A673 (cell line): ENCODE measurements at regions not wholly inside any gene's neighbourhood (a gene's known extent, or its start where the extent isn't known, plus 50 kb on each side); places are given as distances from the start of the nearest gene placed in this dataset.

Source experiments
- BruUV-seq: library from RNA; stranded (reverse); fragments of 400-500 nt; replicated peaks from 2 replicates; lab custom pipeline; 2021; lab: Mats Ljungman, UMichigan
- CTCF ChIA-PET: fragments of 300-600 bp; sonication (Branson Sonifier 250); formaldehyde crosslinking; loops from one replicate; lab custom pipeline; 2022; ENCODE audit warnings: antibody characterized with exemption; lab: Charles Lee
- POLR2A ChIA-PET: fragments of 300-600 bp; sonication (Branson Sonifier 250); formaldehyde crosslinking; loops from one replicate; lab custom pipeline; 2022; ENCODE audit warnings: antibody characterized with exemption; ENCODE audit not compliant: low non-redundant PET; lab: Charles Lee
- DNase-seq: peaks from one replicate; pipeline ENCODE4 v3.0.0-alpha.2; 2015; ENCODE audit warnings: low spot score
- H3K27ac ChIP-seq: fragments of 200-600 bp; sonication (generic); 2 replicates; pipeline ENCODE4 v1.5.1; 2016; ENCODE audit warnings: mixed run types, low read depth, mild to moderate bottlenecking, mixed read lengths, antibody characterized with exemption, low read length; ENCODE audit not compliant: poor library complexity, severe bottlenecking
- H3K27me3 ChIP-seq: fragments of 200-600 bp; sonication (generic); replicated peaks from 2 replicates; pipeline ENCODE4 v1.6.1; 2017; ENCODE audit warnings: mixed run types, low read depth, mild to moderate bottlenecking, mixed read lengths, antibody characterized with exemption, low read length; ENCODE audit not compliant: insufficient read depth, poor library complexity
- H3K36me3 ChIP-seq: fragments of 200-600 bp; sonication (generic); 2 replicates; pipeline ENCODE4 v1.6.1; 2016; ENCODE audit warnings: mixed run types, mild to moderate bottlenecking, mixed read lengths, antibody characterized with exemption, low read length; ENCODE audit not compliant: insufficient read depth, poor library complexity, severe bottlenecking
- H3K4me1 ChIP-seq: fragments of 200-600 bp; sonication (generic); 2 replicates; pipeline ENCODE4 v1.6.1; 2017; ENCODE audit warnings: mixed run types, mild to moderate bottlenecking, mixed read lengths, antibody characterized with exemption, low read length; ENCODE audit not compliant: insufficient read depth, poor library complexity, severe bottlenecking
- H3K4me3 ChIP-seq: fragments of 200-600 bp; sonication (generic); 2 replicates; pipeline ENCODE4 v1.5.1; 2016; ENCODE audit warnings: low read depth, mixed run types, mild to moderate bottlenecking, mixed read lengths, low read length; ENCODE audit not compliant: poor library complexity, severe bottlenecking
- H3K9me3 ChIP-seq: fragments of 200-600 bp; sonication (generic); 2 replicates; pipeline ENCODE4 v1.6.1; 2016; ENCODE audit warnings: mixed run types, low read depth, mild to moderate bottlenecking, mixed read lengths, antibody characterized with exemption, low read length; ENCODE audit not compliant: poor library complexity, severe bottlenecking
- EZH2 ChIP-seq: fragments of 200-600 bp; sonication (generic); IDR thresholded peaks from 2 replicates; pipeline ENCODE4 v1.6.1; 2017; ENCODE audit warnings: borderline replicate concordance, low read depth, mild to moderate bottlenecking, mixed read lengths, antibody characterized with exemption, low read length; ENCODE audit not compliant: poor library complexity, severe bottlenecking
- intact Hi-C: fragments of 100-400 bp; cut with micrococcal nuclease; formaldehyde crosslinking; loops from one replicate; pipeline ENCODE4 v1.10.0; 2022; ENCODE audit not compliant: unreplicated experiment
- TF ChIP-seq, protein P1 (sequence below): fragments of 300-800, 200-600 bp; sonication (generic); conservative IDR thresholded peaks from 2 replicates; pipeline ENCODE4 v1.5.1; 2017; ENCODE audit warnings: low read depth, mild to moderate bottlenecking, antibody characterized with exemption, low read length, moderate library complexity, mixed read lengths

DNA sequence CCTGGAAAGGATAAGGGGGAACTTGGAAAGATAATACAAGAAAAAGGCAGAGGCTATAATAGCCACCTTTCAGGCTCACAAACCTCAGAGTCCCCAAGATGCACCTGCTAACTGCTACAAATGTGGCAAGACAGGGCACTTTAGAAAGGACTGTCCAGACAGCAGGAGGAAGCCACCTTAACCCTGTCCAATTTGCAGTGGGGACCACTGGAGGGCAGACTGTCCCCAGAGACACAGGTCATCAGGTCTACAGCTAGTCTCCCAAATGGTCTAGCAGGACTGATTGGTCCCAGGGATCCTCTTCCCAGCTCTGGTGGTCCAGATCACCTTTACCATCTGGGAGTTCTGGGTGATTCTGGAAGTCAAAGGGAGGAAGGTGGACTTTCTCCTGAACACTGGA lies 882.5 kb upstream of the GBE1 start:
- TF ChIP-seq EZH2: no peak
- TF ChIP-seq, protein P1, sequence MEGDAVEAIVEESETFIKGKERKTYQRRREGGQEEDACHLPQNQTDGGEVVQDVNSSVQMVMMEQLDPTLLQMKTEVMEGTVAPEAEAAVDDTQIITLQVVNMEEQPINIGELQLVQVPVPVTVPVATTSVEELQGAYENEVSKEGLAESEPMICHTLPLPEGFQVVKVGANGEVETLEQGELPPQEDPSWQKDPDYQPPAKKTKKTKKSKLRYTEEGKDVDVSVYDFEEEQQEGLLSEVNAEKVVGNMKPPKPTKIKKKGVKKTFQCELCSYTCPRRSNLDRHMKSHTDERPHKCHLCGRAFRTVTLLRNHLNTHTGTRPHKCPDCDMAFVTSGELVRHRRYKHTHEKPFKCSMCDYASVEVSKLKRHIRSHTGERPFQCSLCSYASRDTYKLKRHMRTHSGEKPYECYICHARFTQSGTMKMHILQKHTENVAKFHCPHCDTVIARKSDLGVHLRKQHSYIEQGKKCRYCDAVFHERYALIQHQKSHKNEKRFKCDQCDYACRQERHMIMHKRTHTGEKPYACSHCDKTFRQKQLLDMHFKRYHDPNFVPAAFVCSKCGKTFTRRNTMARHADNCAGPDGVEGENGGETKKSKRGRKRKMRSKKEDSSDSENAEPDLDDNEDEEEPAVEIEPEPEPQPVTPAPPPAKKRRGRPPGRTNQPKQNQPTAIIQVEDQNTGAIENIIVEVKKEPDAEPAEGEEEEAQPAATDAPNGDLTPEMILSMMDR: no peak
- BruUV-seq: no TSS peak
- CTCF ChIA-PET: no interaction called here
- H3K36me3 ChIP-seq: no peaks in the 10 kb centered on the region
- no peak overlapping the region for H3K4me3 ChIP-seq
- no peaks in the 10 kb centered on the region for H3K4me1 ChIP-seq
- peaks cover 17% of the 10 kb centered on the region for H3K9me3 ChIP-seq
- intact Hi-C loops: no loop called here
- POLR2A ChIA-PET: no interaction called here
- H3K27me3 ChIP-seq: no peaks in the 10 kb centered on the region
- no peak for DNase-seq
- no peak overlapping the region for H3K27ac ChIP-seq

DNA sequence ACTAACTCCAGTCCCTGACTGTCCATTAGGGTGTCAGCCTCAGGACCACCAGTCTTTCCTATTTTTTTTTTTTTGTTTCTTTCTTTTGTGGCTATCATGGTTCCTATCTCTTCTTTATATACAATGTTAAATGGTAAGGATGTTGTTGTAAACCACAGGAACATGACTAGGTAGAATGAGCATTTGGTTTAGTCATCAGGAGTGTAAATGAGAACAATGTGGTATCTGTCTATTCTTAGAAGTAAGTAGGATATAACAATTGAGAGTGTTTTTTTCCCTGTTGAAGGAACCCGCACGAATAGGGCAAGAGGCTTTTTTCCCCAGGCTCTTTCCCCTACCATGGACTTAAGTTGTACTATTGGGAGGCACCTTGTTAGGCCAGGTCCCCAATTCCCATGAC lies 880.3 kb upstream of the GBE1 start:
- Histone ChIP-seq H3K27ac (no peak overlapping the region), H3K4me3 (no peak overlapping the region), H3K36me3 (no peaks in the 10 kb centered on the region), H3K9me3 (peaks cover 17% of the 10 kb centered on the region), H3K27me3 (no peaks in the 10 kb centered on the region), H3K4me1 (no peaks in the 10 kb centered on the region)
- TF ChIP-seq, protein P1: no peak
- TF ChIP-seq EZH2: no peak
- CTCF ChIA-PET: no interaction called here
- DNase-seq: no peak
- intact Hi-C loops: no loop called here
- no TSS peak for BruUV-seq
- POLR2A ChIA-PET: no interaction called here

DNA sequence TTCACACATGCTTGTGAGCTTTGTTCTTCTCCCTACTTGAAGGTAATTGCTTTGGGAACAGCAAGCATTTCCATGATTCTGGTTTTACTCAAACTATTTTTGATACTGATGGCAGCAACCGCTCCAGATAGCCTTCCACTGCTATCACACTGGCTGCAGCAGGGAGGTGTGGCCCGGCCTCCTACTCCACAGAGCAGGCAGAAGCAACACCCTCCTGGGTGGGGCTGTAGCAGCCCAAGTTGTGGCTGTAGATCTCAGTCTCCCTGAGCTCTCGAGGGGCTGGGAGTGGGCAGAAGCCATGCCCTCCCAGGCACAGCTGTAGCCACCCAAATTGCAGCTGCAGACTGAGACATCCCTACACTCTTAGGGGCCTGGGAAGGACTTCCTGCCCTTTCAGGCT lies 878.8 kb upstream of the GBE1 start:
- Histone ChIP-seq H3K9me3 (peaks cover 17% of the 10 kb centered on the region), H3K4me1 (no peaks in the 10 kb centered on the region), H3K27me3 (no peaks in the 10 kb centered on the region), H3K4me3 (no peak overlapping the region), H3K27ac (no peak overlapping the region), H3K36me3 (no peaks in the 10 kb centered on the region)
- ChIA-PET POLR2A (no interaction called here), CTCF (no interaction called here)
- intact Hi-C loops: no loop called here
- BruUV-seq: no TSS peak
- DNase-seq: no peak
- TF ChIP-seq, protein P1: no peak
- TF ChIP-seq EZH2: no peak
